Activated naive CD4-positive, alpha-beta T cell treated with anti-CD3 and anti-CD28 coated beads, Interleukin-2, amount 50 U/mL, for 24 hours (primary cell): ENCODE measurements at regions not wholly inside any gene's neighbourhood (a gene's known extent, or its start where the extent isn't known, plus 50 kb on each side); places are given as distances from the start of the nearest gene placed in this dataset.

ENCODE experiments used
- H3K27ac Mint-ChIP-seq: one replicate; pipeline ENCODE4 v1.8.0; 2021; ENCODE audit warnings: mild to moderate bottlenecking, mixed read lengths
- H3K27me3 Mint-ChIP-seq: one replicate; pipeline ENCODE4 v1.8.0; 2021; ENCODE audit warnings: mixed read lengths
- H3K36me3 Mint-ChIP-seq: one replicate; pipeline ENCODE4 v1.8.0; 2021; ENCODE audit warnings: mixed read lengths
- H3K4me1 Mint-ChIP-seq: one replicate; pipeline ENCODE4 v1.8.0; 2021; ENCODE audit warnings: mixed read lengths
- H3K4me3 Mint-ChIP-seq: one replicate; pipeline ENCODE4 v1.8.0; 2021; ENCODE audit warnings: mild to moderate bottlenecking, mixed read lengths
- H3K9me3 Mint-ChIP-seq: one replicate; pipeline ENCODE4 v1.8.0; 2021; ENCODE audit warnings: mixed read lengths

DNA sequence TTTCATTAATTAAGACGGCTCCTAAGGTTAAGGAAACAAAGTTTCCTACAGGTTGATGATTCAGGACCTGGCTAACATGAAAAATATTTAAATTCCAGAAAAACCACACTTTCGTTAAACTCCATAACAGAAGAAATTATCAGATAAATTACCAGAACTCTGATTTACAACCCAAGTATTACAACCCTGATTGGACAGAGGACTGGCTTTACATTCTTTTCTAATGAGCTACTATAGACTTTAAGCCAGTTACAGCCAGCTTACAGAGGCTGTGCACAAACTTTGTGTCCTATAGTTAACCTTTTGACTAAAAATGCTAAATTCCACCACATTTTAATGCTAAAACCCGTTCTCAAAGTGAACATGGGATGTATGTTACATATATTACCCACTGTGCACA lies 458.6 kb downstream of the KCNJ3 start:
- Mint-ChIP-seq H3K4me1 (no peaks in the 10 kb centered on the region), H3K4me3 (no peak overlapping the region), H3K27me3 (no peaks in the 10 kb centered on the region), H3K27ac (no peak overlapping the region), H3K36me3 (no peaks in the 10 kb centered on the region), H3K9me3 (no peaks in the 10 kb centered on the region)

DNA sequence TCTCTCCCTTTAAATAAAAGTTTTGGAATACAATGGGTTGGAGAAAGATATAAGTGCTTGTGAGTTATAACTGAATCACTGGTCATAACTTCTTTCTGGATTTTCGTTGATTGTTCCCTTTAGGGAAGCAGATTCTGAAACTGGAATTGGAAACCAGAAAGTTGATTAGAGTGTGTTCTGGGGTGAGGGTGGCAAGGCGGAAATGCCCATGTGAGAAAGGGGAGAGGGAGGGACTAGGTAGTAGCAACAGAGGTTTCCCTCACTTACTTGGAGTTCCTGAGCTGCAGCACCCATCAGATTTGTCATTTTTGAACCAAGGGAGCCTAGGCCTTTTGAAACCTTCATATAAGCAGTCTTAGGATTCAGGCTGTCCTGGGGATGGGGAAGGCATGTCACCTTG lies 453.4 kb downstream of the KCNJ3 start:
- no peak overlapping the region for H3K4me3 Mint-ChIP-seq
- no peaks in the 10 kb centered on the region for H3K9me3 Mint-ChIP-seq
- no peaks in the 10 kb centered on the region for H3K36me3 Mint-ChIP-seq
- no peaks in the 10 kb centered on the region for H3K4me1 Mint-ChIP-seq
- H3K27ac Mint-ChIP-seq: no peak overlapping the region
- no peaks in the 10 kb centered on the region for H3K27me3 Mint-ChIP-seq

- H3K27ac Mint-ChIP-seq: no peak overlapping the region
- H3K27me3 Mint-ChIP-seq: no peaks in the 10 kb centered on the region
- H3K4me1 Mint-ChIP-seq: no peaks in the 10 kb centered on the region
- H3K4me3 Mint-ChIP-seq: no peak overlapping the region
- H3K9me3 Mint-ChIP-seq: no peaks in the 10 kb centered on the region
- no peaks in the 10 kb centered on the region for H3K36me3 Mint-ChIP-seq
Measured at GRCh38 chr2:155151472-155151871, 453.0 kb downstream of the KCNJ3 start.

GRCh38 chr2:155145758-155146229 lies 447.3 kb downstream of the KCNJ3 start:
- Mint-ChIP-seq H3K27me3 (no peaks in the 10 kb centered on the region), H3K4me3 (no peak overlapping the region), H3K9me3 (no peaks in the 10 kb centered on the region), H3K4me1 (no peaks in the 10 kb centered on the region), H3K27ac (no peak overlapping the region), H3K36me3 (no peaks in the 10 kb centered on the region)

- Mint-ChIP-seq H3K9me3 (no peaks in the 10 kb centered on the region), H3K4me1 (no peaks in the 10 kb centered on the region), H3K27ac (no peak overlapping the region), H3K27me3 (no peaks in the 10 kb centered on the region), H3K4me3 (no peak overlapping the region), H3K36me3 (no peaks in the 10 kb centered on the region)
Measured at GRCh38 chr2:155141418-155141817, 442.9 kb downstream of the KCNJ3 start.

- Mint-ChIP-seq H3K27me3 (no peaks in the 10 kb centered on the region), H3K27ac (no peak overlapping the region), H3K36me3 (no peaks in the 10 kb centered on the region), H3K9me3 (peaks cover 7% of the 10 kb centered on the region), H3K4me3 (no peak overlapping the region), H3K4me1 (no peaks in the 10 kb centered on the region)
Measured at GRCh38 chr2:155125585-155126230, 427.2 kb downstream of the KCNJ3 start.

- H3K9me3 Mint-ChIP-seq: no peaks in the 10 kb centered on the region
- no peaks in the 10 kb centered on the region for H3K27me3 Mint-ChIP-seq
- H3K36me3 Mint-ChIP-seq: no peaks in the 10 kb centered on the region
- no peak overlapping the region for H3K27ac Mint-ChIP-seq
- no peak overlapping the region for H3K4me3 Mint-ChIP-seq
- H3K4me1 Mint-ChIP-seq: no peaks in the 10 kb centered on the region
Measured at GRCh38 chr2:155115846-155116245, 417.4 kb downstream of the KCNJ3 start.

DNA sequence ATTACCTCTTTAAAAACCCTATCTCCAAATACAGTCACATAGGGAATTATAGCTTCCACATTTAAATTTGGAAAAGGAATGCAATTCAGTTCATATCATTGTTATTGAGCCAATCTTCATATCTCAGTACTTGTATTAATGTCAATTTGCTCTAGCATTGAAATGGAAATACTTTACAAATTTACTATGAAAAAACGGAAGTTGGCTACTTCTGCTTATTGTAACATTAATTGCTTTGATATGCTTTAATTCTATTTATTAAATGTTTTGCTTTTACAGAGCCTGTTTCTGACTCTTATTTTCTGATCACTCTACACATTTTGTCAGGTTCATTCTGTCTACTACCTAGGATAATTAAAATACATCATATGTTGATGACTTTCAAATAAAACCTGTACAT lies 412.6 kb downstream of the KCNJ3 start:
- H3K4me3 Mint-ChIP-seq: no peak overlapping the region
- no peaks in the 10 kb centered on the region for H3K27me3 Mint-ChIP-seq
- H3K36me3 Mint-ChIP-seq: no peaks in the 10 kb centered on the region
- H3K9me3 Mint-ChIP-seq: no peaks in the 10 kb centered on the region
- H3K4me1 Mint-ChIP-seq: no peaks in the 10 kb centered on the region
- H3K27ac Mint-ChIP-seq: no peak overlapping the region

GRCh38 chr2:155109527-155109926 lies 411.0 kb downstream of the KCNJ3 start:
- Mint-ChIP-seq H3K27me3 (no peaks in the 10 kb centered on the region), H3K9me3 (peaks cover 6% of the 10 kb centered on the region), H3K36me3 (no peaks in the 10 kb centered on the region), H3K27ac (no peak overlapping the region), H3K4me3 (no peak overlapping the region), H3K4me1 (no peaks in the 10 kb centered on the region)

DNA sequence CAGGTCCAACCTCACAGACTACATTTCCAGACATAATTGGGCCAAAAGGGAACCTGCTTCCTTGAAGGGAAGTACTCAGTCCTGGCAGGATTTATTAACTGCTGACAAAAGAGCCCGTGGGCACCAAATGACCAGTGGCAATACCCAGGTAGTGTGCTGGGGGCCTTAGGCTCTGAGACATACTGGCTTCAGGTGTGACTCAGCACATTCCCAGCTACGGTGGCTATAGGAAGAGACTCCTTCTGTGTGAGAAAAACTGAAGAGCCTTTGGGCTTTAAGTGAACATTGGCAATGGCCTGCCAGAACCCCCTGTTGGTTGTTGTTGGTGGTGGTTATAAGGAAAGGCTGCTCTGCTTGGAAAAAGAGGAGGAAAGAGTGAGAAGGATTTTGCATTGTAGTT lies 401.8 kb downstream of the KCNJ3 start:
- Mint-ChIP-seq H3K27me3 (no peaks in the 10 kb centered on the region), H3K9me3 (peaks cover 6% of the 10 kb centered on the region), H3K27ac (no peak overlapping the region), H3K4me1 (no peaks in the 10 kb centered on the region), H3K36me3 (no peaks in the 10 kb centered on the region), H3K4me3 (no peak overlapping the region)

DNA sequence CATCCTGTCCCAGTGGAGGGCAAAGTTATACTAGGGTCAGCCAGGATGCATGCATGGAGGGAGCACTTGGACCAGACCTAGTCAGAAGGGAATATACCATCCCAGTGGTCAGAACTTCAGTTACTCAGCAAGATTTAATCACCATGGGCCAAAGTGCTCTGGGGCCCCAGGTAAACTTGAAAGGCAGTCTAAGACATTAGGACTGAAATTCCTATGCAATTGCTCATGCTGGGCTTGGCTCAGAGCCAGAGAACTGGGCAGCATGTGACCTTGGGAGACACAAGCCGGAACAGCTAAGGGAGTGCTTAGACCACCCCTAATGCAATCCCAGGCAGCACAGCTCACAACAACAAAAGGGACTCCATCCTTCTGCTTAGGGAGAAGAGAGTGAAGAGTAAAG lies 401.3 kb downstream of the KCNJ3 start:
- H3K36me3 Mint-ChIP-seq: no peaks in the 10 kb centered on the region
- no peak overlapping the region for H3K27ac Mint-ChIP-seq
- no peaks in the 10 kb centered on the region for H3K27me3 Mint-ChIP-seq
- H3K4me1 Mint-ChIP-seq: no peaks in the 10 kb centered on the region
- H3K4me3 Mint-ChIP-seq: no peak overlapping the region
- H3K9me3 Mint-ChIP-seq: peaks cover under 1% of the 10 kb centered on the region

DNA sequence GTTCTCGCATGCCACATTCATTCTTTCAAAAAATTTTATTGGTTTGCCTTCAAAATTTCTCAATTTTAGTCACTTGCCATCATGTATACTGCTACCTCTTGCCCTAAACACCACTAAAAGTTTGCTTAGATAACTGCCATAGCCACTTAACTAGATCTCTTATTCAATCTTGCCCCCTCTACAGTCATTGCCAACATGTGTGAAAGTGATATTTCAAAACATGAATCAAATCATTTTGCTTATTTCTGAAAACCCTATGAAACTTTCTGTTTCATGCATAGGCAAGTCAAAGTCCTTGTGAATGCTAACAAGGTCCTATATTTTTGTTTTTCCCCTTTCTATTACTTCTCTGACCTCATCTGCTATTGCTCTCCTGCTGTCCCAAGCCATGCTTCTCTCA lies 397.1 kb downstream of the KCNJ3 start:
- Mint-ChIP-seq H3K27me3 (no peaks in the 10 kb centered on the region), H3K36me3 (no peaks in the 10 kb centered on the region), H3K4me1 (no peaks in the 10 kb centered on the region), H3K9me3 (no peaks in the 10 kb centered on the region), H3K4me3 (no peak overlapping the region), H3K27ac (no peak overlapping the region)

GRCh38 chr2:155080373-155080772 lies 381.9 kb downstream of the KCNJ3 start:
- Mint-ChIP-seq H3K36me3 (no peaks in the 10 kb centered on the region), H3K27ac (no peak overlapping the region), H3K9me3 (peaks cover 4% of the 10 kb centered on the region), H3K27me3 (no peaks in the 10 kb centered on the region), H3K4me3 (no peak overlapping the region), H3K4me1 (no peaks in the 10 kb centered on the region)

DNA sequence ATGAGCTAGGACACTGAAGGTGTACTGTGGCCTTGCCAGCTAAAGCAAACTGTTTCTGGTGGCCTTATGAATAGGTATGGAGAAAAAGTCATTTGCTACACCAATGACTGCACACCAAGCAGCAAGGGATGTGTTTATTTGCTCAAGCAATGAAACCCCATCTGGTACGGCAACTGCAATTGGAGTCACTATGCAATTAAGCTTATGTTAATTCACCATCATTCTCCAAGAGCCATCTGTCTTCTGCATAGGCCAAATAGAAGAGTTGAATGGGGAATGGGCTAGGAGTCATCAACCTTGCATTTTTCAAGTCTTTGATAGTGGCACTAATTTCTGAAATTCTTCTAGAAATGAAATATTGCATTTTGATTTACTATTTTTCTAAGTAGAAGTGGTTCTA lies 372.0 kb downstream of the KCNJ3 start:
- Mint-ChIP-seq H3K27ac (no peak overlapping the region), H3K4me3 (no peak overlapping the region), H3K9me3 (no peaks in the 10 kb centered on the region), H3K27me3 (no peaks in the 10 kb centered on the region), H3K4me1 (no peaks in the 10 kb centered on the region), H3K36me3 (no peaks in the 10 kb centered on the region)

DNA sequence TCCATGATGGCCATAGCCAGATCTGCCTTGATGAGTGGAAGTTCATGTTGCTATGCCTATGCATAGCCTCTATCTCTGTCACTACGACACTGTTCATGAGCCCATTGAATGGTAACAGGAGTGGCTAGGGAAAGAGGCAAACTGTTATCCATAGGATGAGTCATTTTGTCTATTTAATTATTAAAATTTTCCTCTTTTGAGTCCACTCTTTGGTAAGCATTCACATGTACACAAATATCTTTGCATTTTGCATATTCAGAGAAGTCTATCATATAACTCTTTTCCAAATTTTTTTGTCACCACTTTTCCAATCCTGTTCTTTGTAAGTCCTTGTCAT lies 364.4 kb downstream of the KCNJ3 start:
- Mint-ChIP-seq H3K27ac (no peak overlapping the region), H3K4me3 (no peak overlapping the region), H3K9me3 (no peaks in the 10 kb centered on the region), H3K36me3 (no peaks in the 10 kb centered on the region), H3K27me3 (no peaks in the 10 kb centered on the region), H3K4me1 (no peaks in the 10 kb centered on the region)

- Mint-ChIP-seq H3K4me1 (no peaks in the 10 kb centered on the region), H3K36me3 (no peaks in the 10 kb centered on the region)
Measured at GRCh38 chr2:155062250-155062921, 363.9 kb downstream of the KCNJ3 start.

DNA sequence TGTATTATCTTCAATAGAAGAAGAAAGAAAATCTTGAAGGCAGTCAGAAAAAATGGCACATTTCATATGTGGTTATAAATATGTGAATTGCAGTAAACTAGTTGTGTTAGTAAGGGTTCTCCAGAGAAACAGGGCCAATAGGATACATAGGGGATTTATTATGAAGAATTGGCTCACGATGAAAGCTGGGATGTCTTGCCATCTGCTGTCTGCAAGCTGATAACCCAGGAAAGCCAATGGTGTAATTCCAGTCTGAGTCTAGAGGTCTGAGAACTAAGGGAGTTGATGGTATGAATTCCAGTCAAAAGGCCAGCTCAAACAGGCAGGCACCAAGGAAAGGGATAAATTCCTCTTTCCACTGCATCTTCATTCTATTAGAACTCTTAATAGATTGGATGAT lies 362.4 kb downstream of the KCNJ3 start:
- Mint-ChIP-seq H3K27me3 (no peaks in the 10 kb centered on the region), H3K9me3 (no peaks in the 10 kb centered on the region), H3K36me3 (no peaks in the 10 kb centered on the region), H3K4me3 (no peak overlapping the region), H3K27ac (no peak overlapping the region), H3K4me1 (no peaks in the 10 kb centered on the region)

More at GRCh38 chr2:155062250-155062921, 363.9 kb downstream of the KCNJ3 start:
- H3K27ac Mint-ChIP-seq: no peak overlapping the region
- H3K9me3 Mint-ChIP-seq: no peaks in the 10 kb centered on the region
- no peak overlapping the region for H3K4me3 Mint-ChIP-seq
- no peaks in the 10 kb centered on the region for H3K27me3 Mint-ChIP-seq
